SU-DHL-6 (cell line): ENCODE measurements at regions not wholly inside any gene's neighbourhood (a gene's known extent, or its start where the extent isn't known, plus 50 kb on each side); places are given as distances from the start of the nearest gene placed in this dataset.

ENCODE experiments used
- H2AFZ ChIP-seq: fragments of 200-600 bp; sonication (generic); 2 replicates; pipeline ENCODE4 v1.6.1; 2014; ENCODE audit warnings: low read depth, mild to moderate bottlenecking, moderate library complexity, mixed read lengths, antibody characterized with exemption, low read length; ENCODE audit not compliant: severe bottlenecking
- H3F3A ChIP-seq: fragments of 200-600 bp; shearing (Covaris generic); 2 replicates; pipeline ENCODE4 v1.6.0; 2016; ENCODE audit warnings: antibody characterized with exemption, mild to moderate bottlenecking; ENCODE audit not compliant: insufficient read depth
- H3K27ac ChIP-seq: fragments of 200-600 bp; sonication (generic); 2 replicates; pipeline ENCODE4 v1.5.1; 2016; ENCODE audit warnings: low read depth, mild to moderate bottlenecking, low read length, moderate library complexity, mixed read lengths
- H3K27me3 ChIP-seq: fragments of 200-600 bp; sonication (generic), shearing (Covaris generic); 2 replicates; pipeline ENCODE4 v1.6.0; 2014; ENCODE audit warnings: mild to moderate bottlenecking, low read length
- H3K36me3 ChIP-seq: fragments of 200-600 bp; sonication (generic); 2 replicates; pipeline ENCODE4 v1.6.1; 2014; ENCODE audit warnings: mild to moderate bottlenecking, low read length, mixed read lengths
- H3K4me2 ChIP-seq: fragments of 300-600, 200-600 bp; shearing (Covaris generic), sonication (generic); 2 replicates; pipeline ENCODE4 v1.6.0; 2014; ENCODE audit warnings: low read length, low read depth, mild to moderate bottlenecking; ENCODE audit not compliant: poor library complexity, severe bottlenecking
- H3K4me3 ChIP-seq: fragments of 200-600 bp; sonication (generic); 2 replicates; pipeline ENCODE4 v1.5.1; 2014; ENCODE audit warnings: antibody characterized with exemption, low read length, mild to moderate bottlenecking, mixed read lengths; ENCODE audit not compliant: insufficient read depth, poor library complexity, severe bottlenecking
- H3K79me2 ChIP-seq: fragments of 200-600 bp; sonication (generic); 2 replicates; pipeline ENCODE4 v1.6.1; 2014; ENCODE audit warnings: mild to moderate bottlenecking, low read length, moderate library complexity; ENCODE audit not compliant: insufficient read depth
- H3K9ac ChIP-seq: fragments of 200-600 bp; sonication (generic); 2 replicates; pipeline ENCODE4 v1.7.0; 2014; ENCODE audit warnings: mild to moderate bottlenecking, low read length
- H3K9me2 ChIP-seq: fragments of 200-600 bp; sonication (generic); replicated peaks from 2 replicates; pipeline ENCODE4 v1.6.1; 2014; ENCODE audit warnings: low read length; ENCODE audit not compliant: insufficient read depth
- H3K9me3 ChIP-seq: fragments of 200-600 bp; sonication (generic); 2 replicates; pipeline ENCODE4 v1.6.1; 2014; ENCODE audit warnings: low read length, mixed read lengths; ENCODE audit not compliant: insufficient read depth
- H4K20me1 ChIP-seq: fragments of 200-600 bp; sonication (generic); 2 replicates; pipeline ENCODE4 v1.6.1; 2014; ENCODE audit warnings: low read depth, mild to moderate bottlenecking, antibody characterized with exemption, low read length, moderate library complexity, mixed read lengths
- EZH2phosphoT487 ChIP-seq: fragments of 200-600 bp; sonication (generic), shearing (Covaris generic); conservative IDR thresholded peaks from 2 replicates; pipeline ENCODE4 v1.6.1; 2018; ENCODE audit warnings: mild to moderate bottlenecking, antibody characterized with exemption, low read length, moderate library complexity, mixed read lengths
- TF ChIP-seq, protein P1 (sequence below): fragments of 200-600 bp; sonication (generic); IDR thresholded peaks from one replicate; pipeline ENCODE4 v1.5.1; 2017; ENCODE audit warnings: antibody characterized with exemption, mild to moderate bottlenecking, low read length, moderate library complexity; ENCODE audit not compliant: insufficient read depth, poor library complexity, severe bottlenecking

- Histone ChIP-seq H3K79me2 (no peaks in the 10 kb centered on the region), H3K4me3 (no peak overlapping the region), H4K20me1 (no peaks in the 10 kb centered on the region), H3K9ac (no peak overlapping the region), H3K36me3 (no peaks in the 10 kb centered on the region), H2AFZ (no peak overlapping the region), H3K27ac (no peak overlapping the region), H3F3A (no peaks in the 10 kb centered on the region), H3K9me3 (no peaks in the 10 kb centered on the region), H3K9me2 (no peaks in the 10 kb centered on the region), H3K4me2 (no peak overlapping the region), H3K27me3 (no peaks in the 10 kb centered on the region)
- TF ChIP-seq EZH2phosphoT487 = no peak
- TF ChIP-seq, protein P1, sequence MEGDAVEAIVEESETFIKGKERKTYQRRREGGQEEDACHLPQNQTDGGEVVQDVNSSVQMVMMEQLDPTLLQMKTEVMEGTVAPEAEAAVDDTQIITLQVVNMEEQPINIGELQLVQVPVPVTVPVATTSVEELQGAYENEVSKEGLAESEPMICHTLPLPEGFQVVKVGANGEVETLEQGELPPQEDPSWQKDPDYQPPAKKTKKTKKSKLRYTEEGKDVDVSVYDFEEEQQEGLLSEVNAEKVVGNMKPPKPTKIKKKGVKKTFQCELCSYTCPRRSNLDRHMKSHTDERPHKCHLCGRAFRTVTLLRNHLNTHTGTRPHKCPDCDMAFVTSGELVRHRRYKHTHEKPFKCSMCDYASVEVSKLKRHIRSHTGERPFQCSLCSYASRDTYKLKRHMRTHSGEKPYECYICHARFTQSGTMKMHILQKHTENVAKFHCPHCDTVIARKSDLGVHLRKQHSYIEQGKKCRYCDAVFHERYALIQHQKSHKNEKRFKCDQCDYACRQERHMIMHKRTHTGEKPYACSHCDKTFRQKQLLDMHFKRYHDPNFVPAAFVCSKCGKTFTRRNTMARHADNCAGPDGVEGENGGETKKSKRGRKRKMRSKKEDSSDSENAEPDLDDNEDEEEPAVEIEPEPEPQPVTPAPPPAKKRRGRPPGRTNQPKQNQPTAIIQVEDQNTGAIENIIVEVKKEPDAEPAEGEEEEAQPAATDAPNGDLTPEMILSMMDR = no peak
These were observed 357.1 kb downstream of the SOCS6 start for GRCh38 chr18:70645971-70646370.

- Histone ChIP-seq H3K4me2 (no peak overlapping the region), H3K4me3 (no peak overlapping the region), H3K27me3 (no peaks in the 10 kb centered on the region), H3K79me2 (no peaks in the 10 kb centered on the region), H3K27ac (no peak overlapping the region), H3K9me3 (no peaks in the 10 kb centered on the region), H2AFZ (no peak overlapping the region), H4K20me1 (no peaks in the 10 kb centered on the region), H3K9ac (no peak overlapping the region), H3F3A (no peaks in the 10 kb centered on the region), H3K36me3 (no peaks in the 10 kb centered on the region), H3K9me2 (no peaks in the 10 kb centered on the region)
- no peak for TF ChIP-seq EZH2phosphoT487
- TF ChIP-seq, protein P1 = no peak
These were observed 355.0 kb downstream of the SOCS6 start for GRCh38 chr18:70643812-70644211.

DNA sequence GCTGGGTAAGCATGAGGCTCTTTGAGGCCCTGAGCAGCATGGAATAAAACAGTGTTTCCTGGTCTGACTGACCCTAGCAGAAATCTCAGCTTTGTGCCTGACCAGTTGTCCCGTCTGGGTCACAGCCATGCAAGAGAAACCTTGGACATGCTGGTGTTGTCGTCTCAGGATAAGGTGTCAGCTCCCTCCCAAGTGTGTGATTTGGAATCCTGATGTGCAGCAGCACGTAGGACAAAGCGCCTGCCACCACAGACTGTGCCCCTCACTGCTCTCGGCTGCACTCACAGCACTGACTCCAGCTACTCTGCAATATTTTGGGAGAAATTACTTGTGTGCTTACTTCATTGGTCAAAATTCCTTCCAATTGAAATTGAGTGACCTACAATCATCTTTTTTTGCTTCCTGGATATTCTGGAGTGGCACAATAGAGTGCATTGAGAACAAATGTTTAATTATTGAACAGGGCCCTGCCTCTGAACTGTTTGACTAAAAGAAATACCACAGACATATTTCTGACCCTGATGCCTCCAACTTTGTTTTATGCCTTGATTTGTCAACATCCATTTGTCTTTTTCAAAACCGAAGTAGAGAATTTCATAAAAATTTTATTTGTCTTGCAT, 352.4 kb downstream of the SOCS6 start:
- no peak for TF ChIP-seq EZH2phosphoT487
- TF ChIP-seq, protein P1 = no peak
- Histone ChIP-seq H3K27me3 (no peaks in the 10 kb centered on the region), H3F3A (no peaks in the 10 kb centered on the region), H2AFZ (no peak overlapping the region), H4K20me1 (no peaks in the 10 kb centered on the region), H3K36me3 (no peaks in the 10 kb centered on the region), H3K9me2 (no peaks in the 10 kb centered on the region), H3K4me3 (no peak overlapping the region), H3K9ac (no peak overlapping the region), H3K79me2 (no peaks in the 10 kb centered on the region), H3K27ac (no peak overlapping the region), H3K4me2 (no peak overlapping the region), H3K9me3 (no peaks in the 10 kb centered on the region)
